ENCODE measurements at regions not wholly inside any gene's neighbourhood (a gene's known extent, or its start where the extent isn't known, plus 50 kb on each side); places are given as distances from the start of the nearest gene placed in this dataset.
"Not testable (repeated sequence)": the region's sequence is repeated elsewhere in the genome, so short reads cannot be mapped to it uniquely, and the experiment has no call there.

DNA sequence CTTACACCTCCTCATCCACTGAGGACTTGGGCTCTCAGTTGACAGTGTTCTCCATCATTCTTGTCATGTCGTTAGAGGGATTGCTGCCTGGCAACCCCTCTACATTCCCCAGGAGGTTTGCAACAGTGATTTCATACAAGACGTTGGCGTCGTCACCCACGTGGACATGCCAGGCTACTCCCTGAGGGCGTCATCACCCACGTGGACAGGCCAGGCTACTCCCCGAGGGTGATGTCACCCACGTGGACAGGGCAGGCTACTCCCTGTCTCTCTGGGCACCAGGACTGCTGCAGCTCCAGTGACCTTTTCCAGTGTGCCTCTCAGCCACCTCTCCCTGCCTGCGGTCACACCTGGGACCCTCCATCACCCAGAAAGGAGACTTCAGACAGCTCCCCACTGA lies 117.4 kb downstream of the SEPTIN7 start:
- H4K20me1 ChIP-seq (ENCODE audit: control insufficient read depth, insufficient read depth); H3K9me3 ChIP-seq (replicated peaks; ENCODE audit: control insufficient read depth, insufficient read depth, low read length); SMC1A ChIA-PET (ENCODE audit: uncharacterized antibody, unreplicated experiment); H3K4me2 ChIP-seq (ENCODE audit: control insufficient read depth, insufficient read depth); H3K4me3 ChIP-seq; FAIRE-seq; H3K4me1 ChIP-seq (ENCODE audit: control insufficient read depth, insufficient read depth, low read length); H2AFZ ChIP-seq (ENCODE audit: control insufficient read depth, low read depth, low read length); in situ Hi-C loops (cut with MboI); ATAC-seq; intact Hi-C loops (cut with micrococcal nuclease; ENCODE audit: unreplicated experiment); H3K9ac ChIP-seq (ENCODE audit: control insufficient read depth, insufficient read depth, low read length); BruUV-seq (replicated peaks); H3K27me3 ChIP-seq (replicated peaks in 1 of 2; ENCODE audit: control insufficient read depth in 2 of 2, insufficient read depth in 2 of 2, low read length in 1 of 2); H3K27ac ChIP-seq (ENCODE audit: control insufficient read depth, insufficient read depth); DNase-seq (ENCODE audit: low read depth, low spot score); H3K79me2 ChIP-seq (ENCODE audit: control insufficient read depth, insufficient read depth, low read length); POLR2A ChIA-PET; H3K36me3 ChIP-seq (ENCODE audit: control insufficient read depth in 2 of 2, insufficient read depth in 2 of 2, low read length in 1 of 2): not testable (repeated sequence)
- RAD21 ChIA-PET (ENCODE audit: unreplicated experiment): interaction anchor here (1.4 kb wide), 1 partner anchor 58 kb away, joined by 4 read pairs; no protein-coding TSS in a partner anchor
- WGBS (ENCODE audit: insufficient coverage, insufficient replicate concordance, low lambda C conversion rate, missing lambda C conversion rate): 71% methylated on average over 7 of the region's 10 CpGs
- CTCF ChIA-PET: interaction anchor here (1.5 kb wide), 1 partner anchor 58 kb away, joined by 7 read pairs; no protein-coding TSS in a partner anchor

DNA sequence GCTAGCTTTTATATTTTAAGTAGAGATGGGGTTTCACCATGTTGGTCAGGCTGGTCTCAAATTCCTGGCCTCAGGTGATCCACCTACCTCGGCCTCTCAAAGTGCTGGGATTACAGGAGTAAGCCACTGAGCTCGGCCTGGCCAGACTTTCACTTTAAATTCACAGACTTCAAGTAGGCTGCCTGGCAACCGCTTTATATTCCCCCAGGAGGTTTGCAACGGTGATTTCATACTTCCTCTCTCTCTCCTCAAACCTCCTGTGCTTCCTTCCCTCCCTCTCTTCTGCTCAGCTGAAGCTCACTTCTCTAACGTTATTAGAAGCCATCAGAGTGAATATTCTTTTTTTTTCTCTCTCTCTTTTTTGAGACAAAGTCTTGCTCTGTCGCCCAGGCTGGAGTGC lies 118.8 kb downstream of the SEPTIN7 start:
- ChIA-PET RAD21 (ENCODE audit: unreplicated experiment) (interaction anchor here (0.8 to 1.4 kb wide), 2 partner anchors 39 to 56 kb away, joined by 3 to 4 read pairs; no protein-coding TSS in a partner anchor), SMC1A (ENCODE audit: uncharacterized antibody, unreplicated experiment) (interaction anchor here (0.6 kb wide), 1 partner anchor 620 kb away, joined by 3 read pairs; no protein-coding TSS in a partner anchor), CTCF (interaction anchor here (0.8 to 1.5 kb wide), 2 partner anchors 10 to 56 kb away, joined by 3 to 7 read pairs; no protein-coding TSS in a partner anchor)
- H3K9ac ChIP-seq (ENCODE audit: control insufficient read depth, insufficient read depth, low read length); H3K4me1 ChIP-seq (ENCODE audit: control insufficient read depth, insufficient read depth, low read length); BruUV-seq (replicated peaks); H4K20me1 ChIP-seq (ENCODE audit: control insufficient read depth, insufficient read depth); intact Hi-C loops (cut with micrococcal nuclease; ENCODE audit: unreplicated experiment); H2AFZ ChIP-seq (ENCODE audit: control insufficient read depth, low read depth, low read length); H3K27me3 ChIP-seq (replicated peaks in 1 of 2; ENCODE audit: control insufficient read depth in 2 of 2, insufficient read depth in 2 of 2, low read length in 1 of 2); H3K9me3 ChIP-seq (replicated peaks; ENCODE audit: control insufficient read depth, insufficient read depth, low read length); DNase-seq (ENCODE audit: low read depth, low spot score); H3K27ac ChIP-seq (ENCODE audit: control insufficient read depth, insufficient read depth); FAIRE-seq; H3K79me2 ChIP-seq (ENCODE audit: control insufficient read depth, insufficient read depth, low read length); H3K4me2 ChIP-seq (ENCODE audit: control insufficient read depth, insufficient read depth); H3K4me3 ChIP-seq; POLR2A ChIA-PET; H3K36me3 ChIP-seq (ENCODE audit: control insufficient read depth in 2 of 2, insufficient read depth in 2 of 2, low read length in 1 of 2): not testable (repeated sequence)
- TF ChIP-seq ATF7 (IDR thresholded peaks at IDR 0.05; ENCODE audit: low read depth) (0 out of 2 replicates have a peak, but pooled peaks have one; percentile 30), SPI1 (IDR thresholded peaks at IDR 0.05; ENCODE audit: borderline replicate concordance, insufficient read depth, low read depth, low read length) (peak; percentile 25; the same call in 1 of the 2 replicates), MEF2B (IDR thresholded peaks at IDR 0.05; ENCODE audit: partially characterized antibody, poor library complexity, severe bottlenecking) (peak; percentile 57)
- 27% methylated on average over 6 of the region's 6 CpGs for WGBS (ENCODE audit: insufficient coverage, insufficient replicate concordance, low lambda C conversion rate, missing lambda C conversion rate)
- in situ Hi-C loops (cut with MboI): loop anchor here (10.0 kb wide), 1 partner anchor 375 kb away; no protein-coding TSS in a partner anchor
- peak; percentile 78 for ATAC-seq

DNA sequence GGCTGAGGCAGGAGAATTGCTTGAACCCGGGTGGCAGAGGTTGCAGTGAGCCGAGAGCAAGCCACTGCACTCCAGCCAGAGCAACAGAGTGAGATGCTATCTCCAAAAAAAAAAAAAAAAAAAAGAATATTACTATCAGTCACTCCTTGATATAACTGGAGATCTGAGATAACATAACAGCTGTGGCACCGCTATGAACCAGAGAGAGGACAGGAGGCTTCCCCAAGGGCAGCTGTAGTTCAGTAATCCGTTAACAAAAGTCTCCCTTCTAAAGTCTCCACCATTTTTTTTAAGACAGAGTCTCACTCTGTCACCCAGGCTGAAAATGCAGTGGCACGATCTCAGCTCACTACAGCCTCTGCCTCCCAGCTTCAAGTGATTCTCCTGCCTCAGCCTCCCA lies 120.5 kb downstream of the SEPTIN7 start:
- H3K4me1 ChIP-seq (ENCODE audit: control insufficient read depth, insufficient read depth, low read length); intact Hi-C loops (cut with micrococcal nuclease; ENCODE audit: unreplicated experiment); H3K9ac ChIP-seq (ENCODE audit: control insufficient read depth, insufficient read depth, low read length); H3K4me3 ChIP-seq; H3K4me2 ChIP-seq (ENCODE audit: control insufficient read depth, insufficient read depth); H3K27ac ChIP-seq (ENCODE audit: control insufficient read depth, insufficient read depth); H3K79me2 ChIP-seq (ENCODE audit: control insufficient read depth, insufficient read depth, low read length); H2AFZ ChIP-seq (ENCODE audit: control insufficient read depth, low read depth, low read length); H3K27me3 ChIP-seq (replicated peaks in 1 of 2; ENCODE audit: control insufficient read depth in 2 of 2, insufficient read depth in 2 of 2, low read length in 1 of 2); BruUV-seq (replicated peaks); H4K20me1 ChIP-seq (ENCODE audit: control insufficient read depth, insufficient read depth); DNase-seq (ENCODE audit: low read depth, low spot score); H3K36me3 ChIP-seq (ENCODE audit: control insufficient read depth in 2 of 2, insufficient read depth in 2 of 2, low read length in 1 of 2); FAIRE-seq; H3K9me3 ChIP-seq (replicated peaks; ENCODE audit: control insufficient read depth, insufficient read depth, low read length); ATAC-seq: not testable (repeated sequence)
- CTCF ChIA-PET: interaction anchor here (0.6 to 1.8 kb wide), 3 partner anchors 50 to 226 kb away, joined by 3 to 5 read pairs (median 4); no protein-coding TSS in a partner anchor
- in situ Hi-C loops (cut with MboI): loop anchor here (10.0 kb wide), 1 partner anchor 373 kb away; no protein-coding TSS in a partner anchor
- POLR2A ChIA-PET: interaction anchor here (0.5 to 0.7 kb wide), 3 partner anchors 50 to 360 kb away, joined by 4 to 6 read pairs (median 4); no protein-coding TSS in a partner anchor
- SMC1A ChIA-PET (ENCODE audit: uncharacterized antibody, unreplicated experiment): interaction anchor here (1.1 to 1.7 kb wide), 2 partner anchors 14 to 55 kb away, joined by 3 to 5 read pairs; no protein-coding TSS in a partner anchor
- RAD21 ChIA-PET (ENCODE audit: unreplicated experiment): interaction anchor here (1.1 to 1.3 kb wide), 2 partner anchors 99 to 212 kb away, joined by 3 to 4 read pairs; no protein-coding TSS in a partner anchor
- WGBS (ENCODE audit: insufficient coverage, insufficient replicate concordance, low lambda C conversion rate, missing lambda C conversion rate): 52% methylated on average over 3 of the region's 5 CpGs
